SW 1271 (cell line): ENCODE measurements at regions not wholly inside any gene's neighbourhood (a gene's known extent, or its start where the extent isn't known, plus 50 kb on each side); places are given as distances from the start of the nearest gene placed in this dataset.

Experiments used
- DNase-seq, 2 experiments: peaks; one replicate each; lab custom pipeline; 2025; lab: John Stamatoyannopoulos, UW

GRCh38 chr2:222797871-222798270 is 63.0 kb upstream of the ACSL3 start:
- DNase-seq = no peak

GRCh38 chr2:222798528-222798927 is 62.3 kb upstream of the ACSL3 start:
- no peak for DNase-seq

- no peak for DNase-seq
Measured at GRCh38 chr2:222799262-222799918, 61.4 kb upstream of the ACSL3 start.

- no peak for DNase-seq
Measured at GRCh38 chr2:222802514-222803196, 58.2 kb upstream of the ACSL3 start.

- no peak for DNase-seq
Measured at GRCh38 chr2:222804351-222804750, 56.5 kb upstream of the ACSL3 start.

GRCh38 chr2:222805591-222806304 is 55.1 kb upstream of the ACSL3 start:
- DNase-seq = no peak

- DNase-seq = no peak
Measured at GRCh38 chr2:222806526-222807137, 54.2 kb upstream of the ACSL3 start.

GRCh38 chr2:222807431-222807830 is 53.4 kb upstream of the ACSL3 start:
- DNase-seq = no peak

- DNase-seq = no peak
Measured at GRCh38 chr2:222809582-222809981, 51.3 kb upstream of the ACSL3 start.

- no peak for DNase-seq
Measured at GRCh38 chr2:222810044-222810443, 50.8 kb upstream of the ACSL3 start.
